Smooth muscle cell (in vitro differentiated cells): ENCODE measurements at regions not wholly inside any gene's neighbourhood (a gene's known extent, or its start where the extent isn't known, plus 50 kb on each side); places are given as distances from the start of the nearest gene placed in this dataset.

Experiments
- DNase-seq: peaks from one replicate; lab custom pipeline; 2025; ENCODE audit not compliant: unreplicated experiment; lab: John Stamatoyannopoulos, UW
- H2AFZ ChIP-seq: fragments of 200-600 bp; sonication (generic); 2 replicates; pipeline ENCODE4 v1.6.0; 2016; ENCODE audit warnings: antibody characterized with exemption, low read depth, mild to moderate bottlenecking
- H3F3A ChIP-seq: fragments of 200-600 bp; sonication (generic); 2 replicates; pipeline ENCODE4 v1.6.0; 2017; ENCODE audit warnings: antibody characterized with exemption, low read depth
- H3K27ac ChIP-seq: fragments of 200-600 bp; sonication (generic); 2 replicates; pipeline ENCODE4 v1.5.1; 2016; ENCODE audit warnings: low read depth, mild to moderate bottlenecking
- H3K27me3 ChIP-seq: fragments of 200-600 bp; sonication (generic); 2 replicates; pipeline ENCODE4 v1.6.1; 2016; ENCODE audit warnings: low read depth, mild to moderate bottlenecking
- H3K36me3 ChIP-seq: fragments of 200-600 bp; sonication (generic); 2 replicates; pipeline ENCODE4 v1.5.1; 2016; ENCODE audit warnings: low read depth
- H3K4me1 ChIP-seq: fragments of 200-600 bp; sonication (generic); 2 replicates; pipeline ENCODE4 v1.5.1; 2016; ENCODE audit warnings: low read depth
- H3K4me2 ChIP-seq: fragments of 200-600 bp; sonication (generic); 2 replicates; pipeline ENCODE4 v1.6.0; 2016; ENCODE audit warnings: mild to moderate bottlenecking
- H3K4me3 ChIP-seq: fragments of 200-600 bp; sonication (generic); 2 replicates; pipeline ENCODE4 v1.5.1; 2016; ENCODE audit warnings: mild to moderate bottlenecking
- H3K79me2 ChIP-seq: fragments of 200-600 bp; sonication (generic); 2 replicates; pipeline ENCODE4 v1.6.0; 2016; ENCODE audit warnings: low read depth, mild to moderate bottlenecking
- H3K9ac ChIP-seq: fragments of 200-600 bp; sonication (generic); 2 replicates; pipeline ENCODE4 v1.6.0; 2016; ENCODE audit warnings: low read depth
- H3K9me3 ChIP-seq: fragments of 200-600 bp; sonication (generic); replicated peaks from 2 replicates; pipeline ENCODE4 v1.5.1; 2016; ENCODE audit warnings: low read depth
- H4K20me1 ChIP-seq: fragments of 200-600 bp; sonication (generic); 2 replicates; pipeline ENCODE4 v1.6.0; 2016; ENCODE audit warnings: low read depth
- CTCF ChIP-seq: fragments of 200-600 bp; sonication (generic); IDR thresholded peaks from 2 replicates; pipeline ENCODE4 v1.5.1; 2017; ENCODE audit warnings: borderline replicate concordance, mild to moderate bottlenecking, antibody characterized with exemption; ENCODE audit not compliant: insufficient read depth, poor library complexity, severe bottlenecking
- WGBS: methylation state at CpG from one replicate; pipeline ENCODE4 v1.1.7; 2016; ENCODE audit warnings: low lambda C conversion rate; 5-methylcytosine and 5-hydroxymethylcytosine counted together

GRCh38 chr5:99068944-99069650, 140.3 kb upstream of the CHD1 start:
- TF ChIP-seq CTCF = no peak
- no peaks in the 10 kb centered on the region for H3K79me2 ChIP-seq
- no peak for DNase-seq
- no peak overlapping the region for H3K4me2 ChIP-seq
- no peaks in the 10 kb centered on the region for H3K9me3 ChIP-seq
- H2AFZ ChIP-seq = no peak overlapping the region
- no peak overlapping the region for H3K9ac ChIP-seq
- no peaks in the 10 kb centered on the region for H3K4me1 ChIP-seq
- no peaks in the 10 kb centered on the region for H3K27me3 ChIP-seq
- no peak overlapping the region for H3K27ac ChIP-seq
- 93% methylated on average over 5 of the region's 5 CpGs for WGBS
- H3F3A ChIP-seq = no peaks in the 10 kb centered on the region
- H3K4me3 ChIP-seq = no peak overlapping the region
- no peaks in the 10 kb centered on the region for H4K20me1 ChIP-seq
- no peaks in the 10 kb centered on the region for H3K36me3 ChIP-seq

- Histone ChIP-seq H3K79me2 (no peaks in the 10 kb centered on the region), H3K9ac (no peak overlapping the region), H3K27ac (no peak overlapping the region), H3K9me3 (no peaks in the 10 kb centered on the region), H2AFZ (no peak overlapping the region), H3K4me1 (no peaks in the 10 kb centered on the region), H3F3A (no peaks in the 10 kb centered on the region), H3K36me3 (no peaks in the 10 kb centered on the region), H3K27me3 (no peaks in the 10 kb centered on the region), H4K20me1 (no peaks in the 10 kb centered on the region), H3K4me2 (no peak overlapping the region), H3K4me3 (no peak overlapping the region)
- no peak for DNase-seq
- 83% methylated on average over 5 of the region's 5 CpGs for WGBS
- TF ChIP-seq CTCF = no peak
These were observed 134.9 kb upstream of the CHD1 start for GRCh38 chr5:99063737-99064136.

- H3K27me3 ChIP-seq = no peaks in the 10 kb centered on the region
- no peaks in the 10 kb centered on the region for H3K36me3 ChIP-seq
- H3K27ac ChIP-seq = peak overlapping the region; percentile 82
- peak overlapping the region; percentile 52 for H2AFZ ChIP-seq
- WGBS = 25% methylated on average over 2 of the region's 2 CpGs
- no peaks in the 10 kb centered on the region for H3F3A ChIP-seq
- no peak overlapping the region for H3K4me3 ChIP-seq
- no peaks in the 10 kb centered on the region for H3K9me3 ChIP-seq
- no peak for TF ChIP-seq CTCF
- peak overlapping the region; percentile 45 for H3K9ac ChIP-seq
- H3K4me1 ChIP-seq = no peaks in the 10 kb centered on the region
- H3K4me2 ChIP-seq = peak overlapping the region; percentile 64
- no peak for DNase-seq
- no peaks in the 10 kb centered on the region for H3K79me2 ChIP-seq
- no peaks in the 10 kb centered on the region for H4K20me1 ChIP-seq
These were observed 132.9 kb upstream of the CHD1 start for GRCh38 chr5:99061711-99062110.

GRCh38 chr5:99061299-99061698, 132.5 kb upstream of the CHD1 start:
- peak overlapping the region; percentile 82 for H3K27ac ChIP-seq
- H3K4me1 ChIP-seq = no peaks in the 10 kb centered on the region
- H3K79me2 ChIP-seq = no peaks in the 10 kb centered on the region
- WGBS = 65% methylated on average over 2 of the region's 2 CpGs
- no peak overlapping the region for H3K4me3 ChIP-seq
- no peak for TF ChIP-seq CTCF
- H3K9me3 ChIP-seq = no peaks in the 10 kb centered on the region
- peak overlapping the region; percentile 45 for H3K9ac ChIP-seq
- no peaks in the 10 kb centered on the region for H3K36me3 ChIP-seq
- no peaks in the 10 kb centered on the region for H4K20me1 ChIP-seq
- no peaks in the 10 kb centered on the region for H3F3A ChIP-seq
- H3K27me3 ChIP-seq = no peaks in the 10 kb centered on the region
- H3K4me2 ChIP-seq = peak overlapping the region; percentile 64
- no peak for DNase-seq
- H2AFZ ChIP-seq = peak overlapping the region; percentile 52
